Smooth muscle cell (in vitro differentiated cells): ENCODE measurements at regions not wholly inside any gene's neighbourhood (a gene's known extent, or its start where the extent isn't known, plus 50 kb on each side); places are given as distances from the start of the nearest gene placed in this dataset.
"Not testable (repeated sequence)": the region's sequence is repeated elsewhere in the genome, so short reads cannot be mapped to it uniquely, and the experiment has no call there.

Source experiments
- DNase-seq: peaks from one replicate; lab custom pipeline; 2025; ENCODE audit not compliant: unreplicated experiment; lab: John Stamatoyannopoulos, UW
- H2AFZ ChIP-seq: fragments of 200-600 bp; sonication (generic); 2 replicates; pipeline ENCODE4 v1.6.0; 2016; ENCODE audit warnings: antibody characterized with exemption, low read depth, mild to moderate bottlenecking
- H3F3A ChIP-seq: fragments of 200-600 bp; sonication (generic); 2 replicates; pipeline ENCODE4 v1.6.0; 2017; ENCODE audit warnings: antibody characterized with exemption, low read depth
- H3K27ac ChIP-seq: fragments of 200-600 bp; sonication (generic); 2 replicates; pipeline ENCODE4 v1.5.1; 2016; ENCODE audit warnings: low read depth, mild to moderate bottlenecking
- H3K27me3 ChIP-seq: fragments of 200-600 bp; sonication (generic); 2 replicates; pipeline ENCODE4 v1.6.1; 2016; ENCODE audit warnings: low read depth, mild to moderate bottlenecking
- H3K36me3 ChIP-seq: fragments of 200-600 bp; sonication (generic); 2 replicates; pipeline ENCODE4 v1.5.1; 2016; ENCODE audit warnings: low read depth
- H3K4me1 ChIP-seq: fragments of 200-600 bp; sonication (generic); 2 replicates; pipeline ENCODE4 v1.5.1; 2016; ENCODE audit warnings: low read depth
- H3K4me2 ChIP-seq: fragments of 200-600 bp; sonication (generic); 2 replicates; pipeline ENCODE4 v1.6.0; 2016; ENCODE audit warnings: mild to moderate bottlenecking
- H3K4me3 ChIP-seq: fragments of 200-600 bp; sonication (generic); 2 replicates; pipeline ENCODE4 v1.5.1; 2016; ENCODE audit warnings: mild to moderate bottlenecking
- H3K79me2 ChIP-seq: fragments of 200-600 bp; sonication (generic); 2 replicates; pipeline ENCODE4 v1.6.0; 2016; ENCODE audit warnings: low read depth, mild to moderate bottlenecking
- H3K9ac ChIP-seq: fragments of 200-600 bp; sonication (generic); 2 replicates; pipeline ENCODE4 v1.6.0; 2016; ENCODE audit warnings: low read depth
- H3K9me3 ChIP-seq: fragments of 200-600 bp; sonication (generic); replicated peaks from 2 replicates; pipeline ENCODE4 v1.5.1; 2016; ENCODE audit warnings: low read depth
- H4K20me1 ChIP-seq: fragments of 200-600 bp; sonication (generic); 2 replicates; pipeline ENCODE4 v1.6.0; 2016; ENCODE audit warnings: low read depth
- CTCF ChIP-seq: fragments of 200-600 bp; sonication (generic); IDR thresholded peaks from 2 replicates; pipeline ENCODE4 v1.5.1; 2017; ENCODE audit warnings: borderline replicate concordance, mild to moderate bottlenecking, antibody characterized with exemption; ENCODE audit not compliant: insufficient read depth, poor library complexity, severe bottlenecking
- WGBS: methylation state at CpG from one replicate; pipeline ENCODE4 v1.1.7; 2016; ENCODE audit warnings: low lambda C conversion rate; 5-methylcytosine and 5-hydroxymethylcytosine counted together

- no peak overlapping the region for H2AFZ ChIP-seq
- H3K4me1 ChIP-seq = no peaks in the 10 kb centered on the region
- no peaks in the 10 kb centered on the region for H3K27me3 ChIP-seq
- H4K20me1 ChIP-seq = no peaks in the 10 kb centered on the region
- no peaks in the 10 kb centered on the region for H3K9me3 ChIP-seq
- H3K9ac ChIP-seq = no peak overlapping the region
- H3K27ac ChIP-seq = no peak overlapping the region
- H3K4me2 ChIP-seq = no peak overlapping the region
- no peak for DNase-seq
- no peaks in the 10 kb centered on the region for H3F3A ChIP-seq
- no peaks in the 10 kb centered on the region for H3K36me3 ChIP-seq
- H3K79me2 ChIP-seq = no peaks in the 10 kb centered on the region
- 100% methylated on average over 1 of the region's 1 CpG for WGBS
- TF ChIP-seq CTCF = no peak
- no peak overlapping the region for H3K4me3 ChIP-seq
These were observed 1147.5 kb upstream of the ACVR2A start for GRCh38 chr2:146697307-146697706.

- H4K20me1 ChIP-seq, H3K27ac ChIP-seq, H2AFZ ChIP-seq, H3K4me1 ChIP-seq, H3K27me3 ChIP-seq, H3K9ac ChIP-seq, H3K79me2 ChIP-seq, H3K4me2 ChIP-seq, H3F3A ChIP-seq, H3K36me3 ChIP-seq, H3K4me3 ChIP-seq, DNase-seq, H3K9me3 ChIP-seq: not testable (repeated sequence)
- WGBS = 68% methylated on average over 2 of the region's 3 CpGs
These were observed 1148.0 kb upstream of the ACVR2A start for GRCh38 chr2:146696787-146697186.

- TF ChIP-seq CTCF = no peak
- no peak overlapping the region for H3K9ac ChIP-seq
- H3K27me3 ChIP-seq = no peaks in the 10 kb centered on the region
- no peak overlapping the region for H3K27ac ChIP-seq
- no peaks in the 10 kb centered on the region for H3K36me3 ChIP-seq
- H3K4me3 ChIP-seq = no peak overlapping the region
- H3F3A ChIP-seq = no peaks in the 10 kb centered on the region
- no peaks in the 10 kb centered on the region for H4K20me1 ChIP-seq
- no peaks in the 10 kb centered on the region for H3K79me2 ChIP-seq
- H3K4me1 ChIP-seq = no peaks in the 10 kb centered on the region
- WGBS = 97% methylated on average over 1 of the region's 1 CpG
- H3K9me3 ChIP-seq = no peaks in the 10 kb centered on the region
- H3K4me2 ChIP-seq = no peak overlapping the region
- no peak for DNase-seq
- no peak overlapping the region for H2AFZ ChIP-seq
These were observed 1162.8 kb upstream of the ACVR2A start for GRCh38 chr2:146681991-146682390.

GRCh38 chr2:146678516-146678915, 1166.3 kb upstream of the ACVR2A start:
- TF ChIP-seq CTCF = no peak
- no peaks in the 10 kb centered on the region for H3K79me2 ChIP-seq
- WGBS = 80% methylated on average over 5 of the region's 5 CpGs
- no peaks in the 10 kb centered on the region for H3K36me3 ChIP-seq
- H3K9me3 ChIP-seq = no peaks in the 10 kb centered on the region
- no peaks in the 10 kb centered on the region for H3K27me3 ChIP-seq
- no peak overlapping the region for H3K4me2 ChIP-seq
- DNase-seq = no peak
- no peaks in the 10 kb centered on the region for H4K20me1 ChIP-seq
- H3K4me3 ChIP-seq = no peak overlapping the region
- H3K4me1 ChIP-seq = no peaks in the 10 kb centered on the region
- no peak overlapping the region for H3K9ac ChIP-seq
- no peaks in the 10 kb centered on the region for H3F3A ChIP-seq
- no peak overlapping the region for H3K27ac ChIP-seq
- no peak overlapping the region for H2AFZ ChIP-seq
